GM12875 (cell line): ENCODE measurements at regions not wholly inside any gene's neighbourhood (a gene's known extent, or its start where the extent isn't known, plus 50 kb on each side); places are given as distances from the start of the nearest gene placed in this dataset.

ENCODE experiments used
- H3K4me3 ChIP-seq: one replicate; pipeline ENCODE4 v1.5.1; 2011; ENCODE audit warnings: low read depth, low read length, control low read depth
- TF ChIP-seq, protein P1 (sequence below): IDR thresholded peaks from 2 replicates; pipeline ENCODE4 v1.5.1; 2011; ENCODE audit warnings: low read depth, mild to moderate bottlenecking, control low read depth, inconsistent platforms, low read length, moderate library complexity, borderline replicate concordance; ENCODE audit not compliant: insufficient read depth

DNA sequence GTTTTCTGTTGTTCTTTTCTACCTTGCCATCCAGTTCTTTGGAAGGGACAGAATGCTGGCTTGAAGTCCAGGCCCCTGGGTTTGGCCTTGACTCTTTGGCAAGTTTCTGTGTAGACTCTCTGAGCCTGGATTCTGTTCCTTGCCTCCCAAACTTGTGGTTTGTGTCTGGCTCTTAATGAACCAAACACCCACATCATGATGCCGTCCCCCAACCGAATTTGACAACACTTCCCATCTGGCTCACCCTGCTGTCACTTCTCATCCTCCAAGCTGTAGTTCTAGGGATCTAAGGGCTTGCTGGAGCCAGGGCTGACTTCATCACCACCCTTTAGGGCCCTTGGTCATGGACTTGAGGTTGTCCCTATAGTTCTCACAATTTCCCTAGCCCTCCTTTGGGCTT lies 68.9 kb upstream of the CELF4 start:
- no peak overlapping the region for H3K4me3 ChIP-seq
- TF ChIP-seq, protein P1, sequence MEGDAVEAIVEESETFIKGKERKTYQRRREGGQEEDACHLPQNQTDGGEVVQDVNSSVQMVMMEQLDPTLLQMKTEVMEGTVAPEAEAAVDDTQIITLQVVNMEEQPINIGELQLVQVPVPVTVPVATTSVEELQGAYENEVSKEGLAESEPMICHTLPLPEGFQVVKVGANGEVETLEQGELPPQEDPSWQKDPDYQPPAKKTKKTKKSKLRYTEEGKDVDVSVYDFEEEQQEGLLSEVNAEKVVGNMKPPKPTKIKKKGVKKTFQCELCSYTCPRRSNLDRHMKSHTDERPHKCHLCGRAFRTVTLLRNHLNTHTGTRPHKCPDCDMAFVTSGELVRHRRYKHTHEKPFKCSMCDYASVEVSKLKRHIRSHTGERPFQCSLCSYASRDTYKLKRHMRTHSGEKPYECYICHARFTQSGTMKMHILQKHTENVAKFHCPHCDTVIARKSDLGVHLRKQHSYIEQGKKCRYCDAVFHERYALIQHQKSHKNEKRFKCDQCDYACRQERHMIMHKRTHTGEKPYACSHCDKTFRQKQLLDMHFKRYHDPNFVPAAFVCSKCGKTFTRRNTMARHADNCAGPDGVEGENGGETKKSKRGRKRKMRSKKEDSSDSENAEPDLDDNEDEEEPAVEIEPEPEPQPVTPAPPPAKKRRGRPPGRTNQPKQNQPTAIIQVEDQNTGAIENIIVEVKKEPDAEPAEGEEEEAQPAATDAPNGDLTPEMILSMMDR: no peak

DNA sequence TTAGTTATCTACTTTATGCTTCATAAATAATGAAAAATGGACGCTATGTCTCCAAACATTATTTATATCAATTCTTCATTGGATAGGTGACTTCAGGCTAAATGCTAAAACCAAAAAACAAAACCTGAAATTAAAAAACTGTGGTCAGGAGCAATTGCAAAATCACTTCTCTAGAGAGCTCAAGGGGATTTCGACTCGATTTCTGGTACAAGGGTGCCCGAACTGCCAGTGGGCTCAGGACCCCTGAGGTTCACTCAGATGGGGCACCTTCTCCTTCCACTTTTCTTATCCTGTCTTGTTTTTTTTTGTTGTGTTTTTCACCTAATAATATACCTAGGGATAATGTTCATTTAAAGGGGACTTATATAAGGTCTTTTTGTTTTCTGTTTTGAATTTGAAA lies 65.8 kb upstream of the CELF4 start:
- TF ChIP-seq, protein P1: no peak
- no peak overlapping the region for H3K4me3 ChIP-seq

DNA sequence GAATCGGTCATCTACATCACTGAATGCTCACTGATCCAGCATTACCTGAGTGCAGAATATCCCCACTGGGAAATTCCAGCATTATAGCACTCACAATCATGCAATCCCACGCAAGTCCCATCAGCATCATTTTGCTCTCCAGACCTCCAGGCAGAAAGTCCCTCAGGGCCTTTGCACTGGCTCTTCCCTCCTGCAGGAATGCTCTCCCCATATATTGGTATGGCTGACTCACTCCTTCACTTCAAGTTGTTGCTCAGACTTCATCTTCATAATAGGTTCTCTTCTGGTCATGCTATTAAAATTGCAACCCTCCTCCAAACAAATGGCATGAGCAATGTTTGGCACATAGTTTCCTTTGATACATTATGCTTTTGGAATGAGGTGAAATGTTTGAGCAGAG lies 64.7 kb upstream of the CELF4 start:
- TF ChIP-seq, protein P1: no peak
- H3K4me3 ChIP-seq: no peak overlapping the region

DNA sequence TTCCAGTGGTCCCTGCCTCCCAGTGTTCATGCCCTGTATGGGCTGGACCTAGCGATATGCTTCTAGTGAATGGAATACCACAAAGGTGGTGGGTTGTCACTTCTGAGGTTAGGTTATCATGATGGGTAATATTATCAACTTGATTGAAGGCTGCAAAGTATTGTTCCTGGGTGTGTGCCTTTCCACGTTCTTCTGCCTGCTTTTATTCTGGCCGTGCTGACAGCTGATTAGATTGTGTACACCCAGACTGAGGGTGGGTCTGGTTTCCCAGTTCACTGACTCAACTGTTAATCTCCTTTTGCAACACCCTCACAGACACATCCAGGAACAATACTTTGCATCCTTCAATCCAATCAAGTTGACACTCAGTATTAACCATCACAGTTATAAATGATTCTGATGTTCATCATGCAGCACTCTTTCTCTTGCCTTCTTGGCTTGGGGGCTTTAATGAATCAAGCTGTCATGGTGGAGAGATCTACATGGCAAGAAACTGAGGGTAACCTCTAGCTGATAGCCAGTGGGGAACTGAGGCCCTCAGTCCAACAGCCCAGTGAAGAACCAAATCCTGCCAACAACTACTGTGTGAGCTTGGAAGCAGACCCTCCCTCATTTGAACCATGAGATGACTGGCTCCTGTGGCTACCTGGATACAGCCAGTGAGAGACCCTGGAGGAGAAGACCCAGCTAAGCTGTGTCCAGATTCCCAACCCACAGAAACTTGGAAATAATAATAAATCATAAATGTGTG lies 63.0 kb upstream of the CELF4 start:
- TF ChIP-seq, protein P1: no peak
- no peak overlapping the region for H3K4me3 ChIP-seq

DNA sequence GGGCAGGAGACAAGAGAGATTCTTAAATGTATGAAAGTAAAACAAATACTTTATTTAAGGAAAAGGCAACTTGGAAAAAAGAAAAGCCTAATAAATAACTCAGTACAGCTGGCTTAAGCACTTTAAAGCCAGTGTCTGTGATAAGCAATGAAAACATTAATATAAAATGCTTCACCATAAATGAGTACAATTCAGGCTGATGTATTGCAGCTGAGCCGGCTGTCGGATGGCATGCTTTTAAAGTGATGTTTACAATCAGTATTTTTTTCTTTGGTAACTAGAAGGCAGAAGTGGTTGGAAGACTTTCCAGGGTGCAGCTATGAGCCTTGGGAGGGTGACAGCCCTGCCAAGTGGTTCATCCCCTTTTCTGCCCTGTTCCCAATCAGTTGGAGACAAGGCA lies 58.7 kb upstream of the CELF4 start:
- TF ChIP-seq, protein P1: no peak
- H3K4me3 ChIP-seq: no peak overlapping the region

DNA sequence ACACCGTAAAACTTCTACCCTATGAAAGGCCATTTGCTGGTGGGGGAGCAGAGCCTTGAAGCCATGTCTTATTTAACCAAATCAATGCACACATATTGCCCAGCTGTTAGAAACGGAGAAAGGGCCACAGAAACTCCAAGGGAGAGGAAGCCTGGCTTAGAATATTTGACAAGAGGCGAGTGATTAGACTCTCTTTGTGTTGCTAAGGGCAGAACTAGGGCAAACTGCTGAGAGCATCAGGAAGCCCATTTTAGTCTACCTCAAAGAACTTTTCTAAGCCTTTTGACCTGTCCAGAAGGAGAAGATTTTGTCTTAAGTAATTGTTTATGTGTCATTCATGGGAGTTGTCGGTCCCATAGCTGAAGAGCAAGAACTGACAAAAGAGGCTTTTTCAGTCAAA lies 54.4 kb upstream of the CELF4 start:
- TF ChIP-seq, protein P1: no peak
- no peak overlapping the region for H3K4me3 ChIP-seq

DNA sequence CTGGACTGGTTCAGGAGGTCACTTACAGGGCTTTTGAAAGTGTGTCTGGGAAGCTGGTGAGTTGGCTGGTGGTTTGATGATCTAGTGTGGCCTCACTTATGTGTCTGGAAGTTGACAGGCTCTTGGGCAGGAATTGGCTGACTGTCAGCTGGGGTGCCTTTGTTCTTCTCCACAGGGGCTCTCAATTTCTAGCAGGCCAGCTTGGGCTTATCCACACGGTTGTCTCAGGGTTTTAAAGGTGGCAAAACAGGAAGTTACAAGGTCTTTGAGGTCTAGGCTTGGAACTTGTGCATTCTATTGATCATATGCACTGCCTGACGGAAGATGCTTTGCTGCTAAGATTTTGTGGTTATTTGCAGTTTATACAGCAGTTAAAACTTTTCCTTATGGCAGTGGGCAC lies 52.0 kb upstream of the CELF4 start:
- no peak overlapping the region for H3K4me3 ChIP-seq
- TF ChIP-seq, protein P1: no peak
